ENCODE measurements at regions not wholly inside any gene's neighbourhood (a gene's known extent, or its start where the extent isn't known, plus 50 kb on each side); places are given as distances from the start of the nearest gene placed in this dataset.

DNA sequence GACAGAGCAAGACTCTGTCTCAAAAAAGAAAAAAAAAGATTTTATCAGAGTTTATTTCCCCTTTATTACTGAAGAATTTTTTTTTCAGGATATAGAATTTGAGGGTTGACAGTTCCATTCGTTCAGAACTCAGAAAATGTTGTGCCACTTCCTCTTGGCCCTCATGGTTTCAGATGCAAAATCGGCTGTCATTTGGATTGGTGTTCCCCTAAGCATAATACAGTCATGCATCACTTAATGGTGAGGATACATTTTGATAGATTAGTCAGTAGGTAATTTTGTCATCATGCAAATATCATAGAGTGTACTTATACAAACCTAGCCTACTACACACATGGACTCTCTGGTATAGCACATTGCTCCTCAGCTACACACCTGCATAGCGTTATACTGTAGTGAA is 263.9 kb upstream of the RTL1 start:
- TF ChIP-seq PAX5 (IDR thresholded peaks at IDR 0.05; ENCODE audit: insufficient read depth, low read length, severe bottlenecking) (no peak), TAF1 (IDR thresholded peaks at IDR 0.05; ENCODE audit: low read depth, low read length) (no peak), POU2F2 (IDR thresholded peaks at IDR 0.05; ENCODE audit: low read depth, low read length) (no peak), POLR2A (IDR thresholded peaks at IDR 0.05; ENCODE audit: low read depth, low read length) (no peak), SPI1 (IDR thresholded peaks at IDR 0.05; ENCODE audit: low read depth, low read length) (no peak)
- DNase-seq (ENCODE audit: insufficient read length, low spot score) (no peak), FAIRE-seq (no peak)

DNA sequence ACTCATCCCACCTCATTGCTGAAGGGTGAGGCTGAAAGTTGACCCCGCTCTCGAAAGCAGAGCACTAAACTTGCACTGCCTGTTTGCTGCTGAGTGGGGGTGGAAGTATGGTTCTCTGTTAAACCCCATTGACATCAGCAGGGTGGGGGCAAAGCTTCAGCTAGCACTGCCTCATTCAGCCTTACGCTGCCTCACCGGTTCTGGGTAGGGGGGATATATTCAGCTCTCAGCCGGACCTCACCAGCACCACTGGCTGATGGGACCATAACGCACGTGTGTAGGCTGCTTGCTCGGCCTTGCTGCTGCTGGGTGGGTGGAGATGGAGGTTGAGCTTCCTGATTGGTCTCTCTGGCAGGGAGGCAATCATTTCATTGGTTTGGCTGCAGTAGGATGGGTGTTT is 265.7 kb upstream of the RTL1 start:
- no peak for DNase-seq (ENCODE audit: insufficient read length, low spot score)
- FAIRE-seq, result no peak
- TF ChIP-seq TAF1 (IDR thresholded peaks at IDR 0.05; ENCODE audit: low read depth, low read length) (no peak), SPI1 (IDR thresholded peaks at IDR 0.05; ENCODE audit: low read depth, low read length) (no peak), POLR2AphosphoS5 (IDR thresholded peaks at IDR 0.05; ENCODE audit: low read depth, low read length) (no peak), PAX5 (IDR thresholded peaks at IDR 0.05; ENCODE audit: insufficient read depth, low read length, severe bottlenecking) (no peak), POLR2A (IDR thresholded peaks at IDR 0.05; ENCODE audit: low read depth, low read length) (no peak), POU2F2 (IDR thresholded peaks at IDR 0.05; ENCODE audit: low read depth, low read length) (no peak)

DNA sequence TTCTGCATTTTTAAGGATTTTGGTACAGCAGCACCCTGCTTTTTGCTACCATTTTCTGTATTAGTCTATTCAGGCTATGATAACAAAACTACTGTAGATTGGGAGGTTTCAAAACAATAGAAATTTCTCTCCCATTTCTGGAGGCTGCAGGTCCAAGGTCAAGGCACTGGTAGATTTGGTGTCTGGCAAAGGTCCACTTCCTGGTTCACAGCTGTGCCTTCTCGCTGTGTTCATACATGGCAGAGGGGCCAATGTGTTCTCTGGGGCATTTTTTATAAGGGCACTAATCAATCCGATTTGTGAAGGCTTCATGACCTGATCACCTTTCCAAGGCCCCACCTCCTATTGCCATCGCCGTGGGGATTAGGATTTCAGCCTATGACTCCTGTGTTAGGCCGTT is 268.1 kb upstream of the RTL1 start:
- FAIRE-seq (no peak), DNase-seq (ENCODE audit: insufficient read length, low spot score) (no peak)
- no peak for TF ChIP-seq POLR2AphosphoS5 (IDR thresholded peaks at IDR 0.05; ENCODE audit: low read depth, low read length)
- TF ChIP-seq POU2F2 (IDR thresholded peaks at IDR 0.05; ENCODE audit: low read depth, low read length), result no peak

DNA sequence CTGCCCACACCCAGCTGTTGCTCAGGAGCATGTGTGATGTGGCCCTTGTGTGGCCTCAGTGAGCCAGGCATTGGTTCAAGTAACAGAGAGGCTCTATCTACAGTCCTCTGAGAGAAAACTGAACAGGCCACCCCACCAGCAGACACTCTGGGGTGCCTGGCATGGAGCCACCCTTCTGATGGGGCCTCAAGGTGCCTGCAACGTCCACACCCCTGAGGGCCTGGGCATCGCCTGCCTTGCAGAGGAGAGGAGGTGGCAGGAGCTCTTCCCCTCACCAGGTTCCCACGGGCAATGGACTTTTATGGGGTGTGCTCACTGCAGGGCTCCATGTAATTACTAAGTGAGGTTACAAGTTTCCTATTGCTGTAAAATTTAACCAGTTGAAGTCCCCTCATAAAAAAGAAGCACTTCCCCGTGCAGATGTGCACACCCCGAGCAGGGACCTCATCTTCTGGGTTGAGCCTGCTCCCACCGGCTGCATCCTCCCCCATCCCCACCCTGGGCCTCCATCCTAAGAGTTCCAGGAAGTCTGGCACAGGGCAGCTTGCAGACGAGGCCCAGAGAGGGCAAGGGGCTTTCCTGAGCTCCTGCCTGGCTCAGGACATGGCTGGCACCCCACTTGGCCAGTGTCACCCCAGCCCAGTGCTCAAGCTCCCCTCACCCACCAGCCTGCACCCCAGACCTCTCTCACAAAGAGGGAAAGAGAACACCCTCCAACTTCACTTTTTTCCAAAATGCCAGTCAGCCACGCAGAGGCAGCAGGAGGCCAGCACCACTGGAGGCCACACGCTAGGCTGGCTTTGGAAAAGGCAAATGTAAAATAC is 270.4 kb upstream of the RTL1 start:
- FAIRE-seq, result no peak
- TF ChIP-seq POU2F2 (IDR thresholded peaks at IDR 0.05; ENCODE audit: low read depth, low read length) (no peak), SPI1 (IDR thresholded peaks at IDR 0.05; ENCODE audit: low read depth, low read length) (no peak), PAX5 (IDR thresholded peaks at IDR 0.05; ENCODE audit: insufficient read depth, low read length, severe bottlenecking) (no peak), TAF1 (IDR thresholded peaks at IDR 0.05; ENCODE audit: low read depth, low read length) (no peak), POLR2A (IDR thresholded peaks at IDR 0.05; ENCODE audit: low read depth, low read length) (no peak), POLR2AphosphoS5 (IDR thresholded peaks at IDR 0.05; ENCODE audit: low read depth, low read length) (no peak)

DNA sequence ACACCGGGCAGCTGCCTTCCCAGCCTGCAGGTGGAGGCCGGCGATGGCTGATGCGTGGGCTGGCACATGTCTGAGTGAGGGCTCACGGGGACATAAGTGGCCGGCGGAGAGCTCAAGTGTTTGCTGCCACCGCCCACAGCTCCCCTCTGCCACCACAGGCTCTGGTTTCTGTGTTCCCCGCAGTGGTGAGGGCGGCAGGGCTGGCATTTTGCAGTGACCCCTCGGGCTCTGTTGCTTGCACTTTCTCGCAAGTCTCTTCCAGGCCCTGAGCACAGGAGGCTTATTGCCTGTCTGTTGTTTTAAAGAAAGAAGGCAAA is 271.0 kb upstream of the RTL1 start:
- no peak for TF ChIP-seq SPI1 (IDR thresholded peaks at IDR 0.05; ENCODE audit: low read depth, low read length)
- FAIRE-seq (no peak), DNase-seq (ENCODE audit: insufficient read length, low spot score) (no peak)

More for the DNA sequence above, 270.4 kb upstream of the RTL1 start:
- DNase-seq (ENCODE audit: insufficient read length, low spot score), result no peak

DNA sequence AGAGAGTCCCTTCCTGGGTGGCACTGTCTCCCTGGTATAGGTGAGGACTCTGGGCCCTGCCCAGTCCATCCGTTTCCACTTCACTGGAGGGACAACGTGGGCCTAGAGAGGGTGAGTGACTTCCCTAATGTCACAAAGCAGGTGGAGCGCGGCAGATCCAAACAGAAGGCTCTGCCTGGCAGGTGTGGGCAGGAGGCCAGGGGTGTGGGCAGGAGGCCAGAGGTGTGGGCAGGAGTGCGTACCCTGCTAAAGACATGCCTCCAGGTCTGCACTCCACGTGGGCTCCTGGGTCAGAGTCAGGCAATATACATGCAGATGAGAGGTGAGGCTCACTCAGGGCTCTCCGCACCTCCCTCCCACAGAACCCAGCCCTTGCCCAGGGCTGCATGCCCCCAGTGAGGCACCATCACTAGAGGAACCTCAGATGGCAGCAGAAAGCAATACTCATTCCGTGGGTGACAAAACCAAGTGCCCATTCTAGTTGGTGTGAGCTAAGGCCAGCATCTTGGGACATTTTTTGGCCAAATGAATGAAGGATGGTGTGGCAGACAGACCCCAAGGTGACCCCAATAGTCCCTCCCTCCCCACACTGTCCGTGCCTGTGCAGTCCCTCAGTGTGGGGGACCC is 271.6 kb upstream of the RTL1 start:
- TF ChIP-seq TAF1 (IDR thresholded peaks at IDR 0.05; ENCODE audit: low read depth, low read length), result no peak
- no peak for TF ChIP-seq PAX5 (IDR thresholded peaks at IDR 0.05; ENCODE audit: insufficient read depth, low read length, severe bottlenecking)
- no peak for TF ChIP-seq SPI1 (IDR thresholded peaks at IDR 0.05; ENCODE audit: low read depth, low read length)
- TF ChIP-seq POLR2A (IDR thresholded peaks at IDR 0.05; ENCODE audit: low read depth, low read length), result no peak
- FAIRE-seq, result no peak
- no peak for DNase-seq (ENCODE audit: insufficient read length, low spot score)

DNA sequence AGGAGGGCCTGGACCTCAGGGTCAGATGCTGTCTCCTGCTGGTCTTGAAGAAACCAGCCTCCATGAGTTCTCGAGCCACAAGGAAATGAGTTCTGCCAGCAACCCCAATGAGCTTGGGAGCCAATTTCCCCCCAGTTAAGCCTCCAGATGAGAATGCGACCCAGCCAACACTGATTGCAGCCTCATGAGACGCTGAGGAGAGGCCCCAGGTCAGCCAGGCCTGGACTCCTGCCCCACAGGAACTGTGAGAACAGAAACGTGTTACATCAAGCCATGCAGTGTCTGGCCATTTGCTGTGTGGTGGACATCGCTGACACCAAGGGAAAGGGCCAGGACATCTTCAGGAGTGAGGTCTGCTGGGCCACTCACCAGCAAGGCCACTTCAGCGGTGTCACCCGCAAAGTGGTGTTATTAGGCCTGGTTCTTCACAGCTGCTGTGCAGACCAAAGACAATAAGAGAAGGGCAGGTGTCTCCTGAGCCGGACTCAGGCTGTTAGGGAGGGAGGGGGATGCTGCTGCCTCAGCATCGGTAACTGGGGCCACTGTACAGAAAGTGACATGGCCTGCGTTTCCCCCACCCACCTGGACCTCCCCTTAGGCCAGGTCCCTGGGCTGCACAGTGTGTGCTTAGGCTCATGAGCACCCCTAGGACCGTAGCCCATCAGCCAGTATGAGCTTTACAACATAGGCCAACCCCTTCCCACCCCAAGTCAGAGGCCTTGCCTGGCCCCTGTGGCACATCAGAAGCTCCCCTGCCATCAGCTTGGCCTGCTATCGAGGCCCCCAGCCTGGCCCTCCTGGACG is 272.4 kb upstream of the RTL1 start:
- TF ChIP-seq POU2F2 (IDR thresholded peaks at IDR 0.05; ENCODE audit: low read depth, low read length) (no peak), PAX5 (IDR thresholded peaks at IDR 0.05; ENCODE audit: insufficient read depth, low read length, severe bottlenecking) (no peak), POLR2A (IDR thresholded peaks at IDR 0.05; ENCODE audit: low read depth, low read length) (no peak), TAF1 (IDR thresholded peaks at IDR 0.05; ENCODE audit: low read depth, low read length) (no peak), SPI1 (IDR thresholded peaks at IDR 0.05; ENCODE audit: low read depth, low read length) (no peak), POLR2AphosphoS5 (IDR thresholded peaks at IDR 0.05; ENCODE audit: low read depth, low read length) (no peak)
- no peak for DNase-seq (ENCODE audit: insufficient read length, low spot score)
- FAIRE-seq, result no peak

DNA sequence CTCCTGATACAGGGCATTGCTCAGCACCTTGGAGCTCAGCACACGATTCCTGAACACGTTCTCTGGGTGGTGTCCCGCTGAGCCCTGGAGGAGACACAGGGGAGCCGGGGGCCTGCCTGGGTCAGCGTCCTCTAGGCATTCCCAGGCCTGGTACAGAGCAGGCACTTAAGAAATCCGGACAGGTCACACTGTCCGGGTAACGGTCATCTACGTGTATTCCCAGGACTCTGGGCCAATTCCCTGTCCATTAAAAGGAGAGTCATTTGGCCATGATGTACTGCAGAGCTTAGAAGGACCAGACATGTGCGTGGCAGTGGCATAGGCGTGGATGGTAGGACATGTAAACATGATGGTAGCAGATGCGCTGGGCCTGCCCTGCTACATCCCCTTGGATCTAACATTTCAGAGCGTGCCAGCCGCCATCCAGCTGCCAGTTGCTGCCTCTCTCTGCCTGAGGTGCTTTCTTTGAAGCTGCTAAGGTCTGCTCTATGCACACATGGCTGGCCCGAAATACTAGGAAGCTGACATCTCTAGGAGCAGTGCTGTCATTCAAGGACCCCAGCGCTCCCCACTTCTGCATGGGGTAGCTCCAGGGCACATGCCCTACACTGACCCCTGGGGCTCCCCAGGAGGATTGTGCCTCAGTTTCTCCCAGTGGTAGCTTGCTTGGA is 273.1 kb upstream of the RTL1 start:
- no peak for FAIRE-seq
- no peak for DNase-seq (ENCODE audit: insufficient read length, low spot score)
- TF ChIP-seq POLR2A (IDR thresholded peaks at IDR 0.05; ENCODE audit: low read depth, low read length), result no peak

DNA sequence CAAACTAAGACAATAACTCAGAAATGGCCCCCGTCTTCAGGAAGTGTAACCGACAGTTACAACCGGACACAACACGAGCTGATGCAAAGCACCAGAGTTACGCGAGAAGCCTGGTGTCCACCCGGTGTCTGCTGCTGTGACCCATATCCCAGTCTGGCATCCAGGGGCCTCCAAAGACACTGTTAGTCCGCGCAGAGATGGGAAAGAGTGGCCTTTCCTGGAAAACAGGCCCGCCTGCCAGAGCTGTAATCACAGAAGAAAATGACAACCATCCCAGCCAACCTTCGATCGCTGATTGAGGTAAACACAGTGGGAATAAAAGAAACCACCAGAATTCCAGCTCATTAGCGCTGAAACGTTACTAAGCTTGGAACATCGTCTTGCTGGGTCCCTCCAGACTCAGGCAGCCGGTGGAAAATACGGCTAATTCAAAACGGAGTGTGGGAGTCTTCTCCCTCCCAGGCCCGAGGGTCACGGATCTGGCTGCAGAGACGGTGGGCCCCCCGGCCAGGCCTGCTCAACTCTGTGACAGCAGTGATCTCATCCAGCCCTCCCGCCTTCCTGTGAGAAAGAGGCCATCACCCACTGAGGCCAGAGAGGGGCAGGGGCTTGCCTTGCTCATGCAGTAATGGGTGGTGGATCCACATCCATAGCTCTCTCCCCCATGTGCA is 273.9 kb upstream of the RTL1 start:
- DNase-seq (ENCODE audit: insufficient read length, low spot score) (no peak), FAIRE-seq (no peak)
- no peak for TF ChIP-seq TAF1 (IDR thresholded peaks at IDR 0.05; ENCODE audit: low read depth, low read length)
- no peak for TF ChIP-seq PAX5 (IDR thresholded peaks at IDR 0.05; ENCODE audit: insufficient read depth, low read length, severe bottlenecking)
- TF ChIP-seq POLR2AphosphoS5 (IDR thresholded peaks at IDR 0.05; ENCODE audit: low read depth, low read length), result no peak
- TF ChIP-seq POLR2A (IDR thresholded peaks at IDR 0.05; ENCODE audit: low read depth, low read length), result no peak
- TF ChIP-seq POU2F2 (IDR thresholded peaks at IDR 0.05; ENCODE audit: low read depth, low read length), result no peak
- no peak for TF ChIP-seq SPI1 (IDR thresholded peaks at IDR 0.05; ENCODE audit: low read depth, low read length)
